ENCODE measurements at regions not wholly inside any gene's neighbourhood (a gene's known extent, or its start where the extent isn't known, plus 50 kb on each side); places are given as distances from the start of the nearest gene placed in this dataset.

DNA sequence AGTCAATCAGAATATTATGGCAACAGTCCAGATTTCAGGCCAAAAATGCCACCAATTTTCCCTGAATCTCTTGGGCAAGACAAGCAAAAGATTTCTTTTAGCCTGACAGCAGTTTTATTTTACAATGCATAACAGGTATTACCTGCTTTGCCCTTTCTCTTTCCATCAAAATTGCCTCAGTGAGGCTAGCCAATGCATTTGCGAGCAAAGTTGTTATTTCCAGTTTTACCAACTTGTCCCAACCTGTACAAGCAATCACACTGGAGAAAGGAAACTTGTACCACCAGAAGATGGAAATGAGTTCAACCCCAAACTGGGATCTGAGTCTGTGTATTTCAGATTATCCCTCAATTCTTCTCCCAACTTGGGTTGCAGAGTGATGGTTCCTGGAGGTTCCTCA, 279.9 kb upstream of the CDYL start:
- Histone ChIP-seq H3K9me3 (no peaks in the 10 kb centered on the region), H3K27me3 (no peaks in the 10 kb centered on the region), H3K4me3 (no peak overlapping the region), H3K4me1 (no peaks in the 10 kb centered on the region), H3K36me3 (no peaks in the 10 kb centered on the region), H3K27ac (no peak overlapping the region)
- WGBS, 2 donors = 98% methylated on average over 1 of the region's 1 CpG
- no peak for ATAC-seq
- intact Hi-C loops (cut with DNase I) = no loop called here
- DNase-seq = no peak
- no peak for TF ChIP-seq CTCF (IDR thresholded peaks at IDR 0.05)

- TF ChIP-seq CTCF (IDR thresholded peaks at IDR 0.05) = no peak
- Histone ChIP-seq H3K27me3 (no peaks in the 10 kb centered on the region), H3K4me3 (no peak overlapping the region), H3K4me1 (no peaks in the 10 kb centered on the region), H3K36me3 (no peaks in the 10 kb centered on the region), H3K9me3 (peaks cover 0 to 32% (median 12%) of the 10 kb centered on the region in 11 donors), H3K27ac (no peak overlapping the region)
- intact Hi-C loops (cut with DNase I) = no loop called here
- DNase-seq = no peak
- ATAC-seq = no peak
- WGBS, 2 donors = 90 to 91% methylated on average over 7 of the region's 7 CpGs
Observed at GRCh38 chr6:4491501-4492260, 284.5 kb upstream of the CDYL start.

- Histone ChIP-seq H3K4me1 (no peaks in the 10 kb centered on the region), H3K4me3 (no peak overlapping the region), H3K9me3 (peaks cover 0 to 32% (median 12%) of the 10 kb centered on the region in 11 donors), H3K27me3 (no peaks in the 10 kb centered on the region), H3K27ac (no peak overlapping the region), H3K36me3 (no peaks in the 10 kb centered on the region)
- 79 to 81% methylated on average over 4 of the region's 4 CpGs for WGBS, 2 donors
- no peak for TF ChIP-seq CTCF (IDR thresholded peaks at IDR 0.05)
- ATAC-seq (no peak), DNase-seq (no peak)
- intact Hi-C loops (cut with DNase I) = no loop called here
Observed at GRCh38 chr6:4489538-4489937, 286.7 kb upstream of the CDYL start.

- ATAC-seq (no peak), DNase-seq (no peak)
- Histone ChIP-seq H3K27me3 (no peaks in the 10 kb centered on the region), H3K4me3 (no peak overlapping the region), H3K36me3 (no peaks in the 10 kb centered on the region), H3K9me3 (peaks cover 0 to 32% (median 12%) of the 10 kb centered on the region in 11 donors), H3K4me1 (no peaks in the 10 kb centered on the region), H3K27ac (no peak overlapping the region)
- TF ChIP-seq CTCF (IDR thresholded peaks at IDR 0.05) = no peak
- WGBS, 2 donors = 96% methylated on average over 3 of the region's 3 CpGs
- intact Hi-C loops (cut with DNase I) = no loop called here
Observed at GRCh38 chr6:4488389-4488788, 287.8 kb upstream of the CDYL start.

All from heart right ventricle (tissue), 16 donors.